Stomach smooth muscle (tissue), 2 donors: ENCODE measurements at regions not wholly inside any gene's neighbourhood (a gene's known extent, or its start where the extent isn't known, plus 50 kb on each side); places are given as distances from the start of the nearest gene placed in this dataset.
"Not testable (repeated sequence)": the region's sequence is repeated elsewhere in the genome, so short reads cannot be mapped to it uniquely, and the experiment has no call there.

Source experiments
- H3K27ac ChIP-seq: one replicate; pipeline ENCODE4 v1.7.0; 2013; ENCODE audit warnings: mild to moderate bottlenecking, low read length, inconsistent platforms
- H3K27me3 ChIP-seq, 2 donors: one replicate each; pipeline ENCODE4 v1.7.0; 2013; ENCODE audit warnings: low read length in 2 of 2; ENCODE audit not compliant: insufficient read depth in 2 of 2, control insufficient read depth in 1 of 2
- H3K36me3 ChIP-seq, 2 donors: one replicate each; pipeline ENCODE4 v1.7.0; 2013; ENCODE audit warnings: low read length in 2 of 2; ENCODE audit not compliant: control insufficient read depth in 2 of 2, insufficient read depth in 2 of 2
- H3K4me1 ChIP-seq: one replicate; pipeline ENCODE4 v1.7.0; 2013; ENCODE audit warnings: low read length; ENCODE audit not compliant: control insufficient read depth, insufficient read depth
- H3K4me3 ChIP-seq, 2 donors: one replicate each; pipeline ENCODE4 v1.7.0; 2013; ENCODE audit warnings: low read length in 2 of 2
- H3K9ac ChIP-seq, 2 donors: one replicate each; pipeline ENCODE4 v1.7.0; 2013; ENCODE audit warnings: low read length in 2 of 2, mild to moderate bottlenecking in 1 of 2
- H3K9me3 ChIP-seq, 2 donors: one replicate each; pipeline ENCODE4 v1.7.0; 2013; ENCODE audit warnings: low read length in 2 of 2; ENCODE audit not compliant: control insufficient read depth in 2 of 2
- donor health status: healthy.
- donor health status: Pancreatic carcinoma.

DNA sequence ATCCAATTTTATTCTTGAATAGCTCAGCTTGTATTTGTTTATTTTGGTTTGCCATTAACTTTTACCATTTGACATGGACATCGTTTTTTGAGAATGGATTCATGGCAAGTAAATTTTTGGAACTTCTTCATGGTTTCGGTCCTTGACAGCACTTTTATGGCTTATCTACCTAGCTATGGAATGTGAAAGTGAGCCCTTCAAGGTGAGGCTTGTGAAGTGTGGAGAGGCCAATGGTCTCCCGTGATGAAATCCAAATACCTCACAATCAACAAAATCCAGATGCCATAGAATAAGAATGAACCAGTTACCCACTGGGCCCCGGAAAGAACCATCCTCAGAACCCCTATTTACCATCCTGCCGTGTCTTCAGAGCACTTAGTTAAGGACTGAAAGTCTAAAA is 978.8 kb downstream of the FSCB start:
- Histone ChIP-seq H3K9ac (no peak overlapping the region), H3K4me1 (no peaks in the 10 kb centered on the region), H3K36me3 (no peaks in the 10 kb centered on the region), H3K4me3 (no peak overlapping the region), H3K27me3 (no peaks in the 10 kb centered on the region), H3K9me3 (no peaks in the 10 kb centered on the region), H3K27ac (no peak overlapping the region)

DNA sequence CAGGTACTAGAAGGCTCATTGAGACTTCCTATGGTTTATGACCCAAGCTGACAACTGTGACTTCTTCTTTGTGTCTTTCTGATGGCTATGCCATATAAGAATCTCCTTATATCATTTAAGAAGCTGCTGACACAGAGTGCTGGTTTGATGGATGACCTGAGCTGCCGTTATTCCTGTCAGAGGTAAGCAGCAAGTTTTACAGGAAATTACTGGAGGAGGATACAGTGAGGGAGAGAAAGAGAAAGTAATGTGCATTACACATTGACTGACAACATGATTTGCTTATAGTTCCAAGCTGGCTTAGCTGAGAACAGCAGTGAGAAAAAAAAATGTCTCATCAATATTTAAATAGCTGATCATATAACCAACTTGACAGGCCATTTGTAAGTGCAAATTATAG is 981.4 kb downstream of the FSCB start:
- no peaks in the 10 kb centered on the region for H3K27me3 ChIP-seq
- H3K4me1 ChIP-seq = no peaks in the 10 kb centered on the region
- H3K27ac ChIP-seq = no peak overlapping the region
- no peak overlapping the region for H3K4me3 ChIP-seq
- no peaks in the 10 kb centered on the region for H3K36me3 ChIP-seq
- no peaks in the 10 kb centered on the region for H3K9me3 ChIP-seq
- H3K9ac ChIP-seq = no peak overlapping the region

DNA sequence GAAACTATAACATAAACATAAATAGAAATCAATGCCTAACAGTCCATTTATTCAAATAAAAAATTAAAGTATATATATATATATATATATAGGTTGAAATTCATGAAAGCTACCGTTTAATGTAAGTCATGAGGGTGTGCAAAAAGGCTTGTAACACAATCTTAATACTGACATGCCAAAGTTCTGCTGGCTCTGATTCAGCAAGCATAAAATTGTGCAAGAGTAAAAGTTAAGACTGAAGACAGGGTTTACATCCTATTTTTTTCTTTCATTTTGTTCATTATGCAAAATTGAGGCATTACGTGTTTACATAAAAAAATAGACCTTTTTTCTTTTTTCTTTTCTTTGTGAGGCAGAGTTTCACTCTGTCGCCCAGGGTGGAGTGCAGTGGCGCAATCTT is 984.2 kb downstream of the FSCB start:
- no peaks in the 10 kb centered on the region for H3K36me3 ChIP-seq
- H3K9ac ChIP-seq = no peak overlapping the region
- H3K4me3 ChIP-seq = no peak overlapping the region
- no peaks in the 10 kb centered on the region for H3K27me3 ChIP-seq
- H3K27ac ChIP-seq = no peak overlapping the region
- no peaks in the 10 kb centered on the region for H3K4me1 ChIP-seq
- H3K9me3 ChIP-seq = no peaks in the 10 kb centered on the region

- no peaks in the 10 kb centered on the region for H3K4me1 ChIP-seq
- H3K4me3 ChIP-seq = no peak overlapping the region
- no peaks in the 10 kb centered on the region for H3K27me3 ChIP-seq
- no peak overlapping the region for H3K27ac ChIP-seq
- H3K9ac ChIP-seq = no peak overlapping the region
- no peaks in the 10 kb centered on the region for H3K36me3 ChIP-seq
- H3K9me3 ChIP-seq = no peaks in the 10 kb centered on the region
Measured at GRCh38 chr14:43522191-43522590, 984.9 kb downstream of the FSCB start.

GRCh38 chr14:43503508-43503907 is 1003.6 kb downstream of the FSCB start:
- Histone ChIP-seq H3K4me1 (no peaks in the 10 kb centered on the region), H3K27me3 (no peaks in the 10 kb centered on the region), H3K27ac (no peak overlapping the region), H3K36me3 (no peaks in the 10 kb centered on the region), H3K9ac (no peak overlapping the region), H3K9me3 (no peaks in the 10 kb centered on the region), H3K4me3 (no peak overlapping the region)

DNA sequence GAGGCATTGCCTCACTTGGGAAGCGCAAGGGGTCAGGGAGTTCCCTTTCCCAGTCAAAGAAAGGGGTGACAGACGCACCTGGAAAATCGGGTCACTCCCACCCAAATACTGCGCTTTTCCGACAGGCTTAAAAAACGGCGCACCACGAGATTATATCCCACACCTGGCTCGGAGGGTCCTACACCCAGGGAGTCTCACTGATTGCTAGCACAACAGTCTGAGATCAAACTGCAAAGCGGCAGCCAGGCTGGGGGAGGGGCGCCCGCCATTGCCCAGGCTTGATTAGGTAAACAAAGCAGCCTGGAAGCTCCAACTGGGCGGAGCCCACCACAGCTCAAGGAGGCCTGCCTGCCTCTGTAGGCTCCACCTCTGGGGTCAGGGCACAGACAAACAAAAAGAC is 1014.7 kb downstream of the FSCB start:
- not testable (repeated sequence) for H3K4me1 ChIP-seq, H3K9ac ChIP-seq, H3K36me3 ChIP-seq, H3K27ac ChIP-seq, H3K4me3 ChIP-seq, H3K9me3 ChIP-seq, H3K27me3 ChIP-seq

- Histone ChIP-seq H3K9ac (no peak overlapping the region), H3K27me3 (no peaks in the 10 kb centered on the region), H3K27ac (no peak overlapping the region), H3K4me3 (no peak overlapping the region), H3K9me3 (no peaks in the 10 kb centered on the region), H3K36me3 (no peaks in the 10 kb centered on the region), H3K4me1 (no peaks in the 10 kb centered on the region)
Measured at GRCh38 chr14:43483415-43483814, 1023.7 kb downstream of the FSCB start.

DNA sequence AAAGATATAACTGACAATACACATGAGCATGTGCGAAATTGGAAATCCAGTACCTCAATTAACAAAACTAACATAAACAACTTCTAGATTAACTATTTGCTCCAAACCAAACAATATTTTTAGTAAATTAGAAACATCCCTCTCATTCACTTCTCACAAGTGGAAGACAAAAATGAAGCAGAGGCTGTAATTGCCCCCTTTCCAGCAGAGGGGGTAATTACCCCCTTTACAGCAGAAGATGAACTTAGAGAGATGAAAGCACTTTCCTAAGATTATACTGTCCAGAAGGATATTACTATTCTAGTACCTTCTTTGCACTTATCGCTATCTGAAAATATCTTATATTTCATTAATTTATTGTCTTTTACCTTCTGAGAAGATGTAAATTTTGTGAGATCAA is 1025.2 kb downstream of the FSCB start:
- H3K27me3 ChIP-seq = no peaks in the 10 kb centered on the region
- no peak overlapping the region for H3K27ac ChIP-seq

DNA sequence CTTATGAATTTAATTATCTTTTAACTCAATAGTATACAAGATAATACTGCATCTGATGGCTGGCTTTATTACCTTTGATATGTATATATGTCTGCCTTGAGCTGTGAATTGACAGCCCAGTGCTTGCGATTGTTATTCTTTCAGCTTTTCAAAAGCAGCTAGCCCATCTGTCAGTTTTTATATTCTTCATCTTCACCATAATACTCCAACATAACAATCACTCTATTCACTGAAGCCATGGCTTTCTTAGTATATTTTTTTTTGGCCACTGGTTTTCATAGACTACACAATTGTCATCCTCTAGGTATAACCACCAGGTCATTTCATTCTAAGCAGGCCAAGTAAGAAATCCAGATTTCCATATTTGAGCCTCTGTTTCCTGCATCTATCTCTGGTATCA is 1026.1 kb downstream of the FSCB start:
- Histone ChIP-seq H3K36me3 (no peaks in the 10 kb centered on the region), H3K4me1 (no peaks in the 10 kb centered on the region), H3K27me3 (no peaks in the 10 kb centered on the region), H3K4me3 (no peak overlapping the region), H3K9ac (no peak overlapping the region), H3K27ac (no peak overlapping the region), H3K9me3 (no peaks in the 10 kb centered on the region)

More for the DNA sequence above, 1025.2 kb downstream of the FSCB start:
- no peak overlapping the region for H3K9ac ChIP-seq
- H3K36me3 ChIP-seq = no peaks in the 10 kb centered on the region
- H3K4me1 ChIP-seq = no peaks in the 10 kb centered on the region
- H3K9me3 ChIP-seq = no peaks in the 10 kb centered on the region
- no peak overlapping the region for H3K4me3 ChIP-seq

GRCh38 chr14:43479596-43480195 is 1027.4 kb downstream of the FSCB start:
- Histone ChIP-seq H3K9ac (no peak overlapping the region), H3K27me3 (no peaks in the 10 kb centered on the region), H3K4me1 (no peaks in the 10 kb centered on the region), H3K27ac (no peak overlapping the region), H3K9me3 (no peaks in the 10 kb centered on the region), H3K36me3 (no peaks in the 10 kb centered on the region), H3K4me3 (no peak overlapping the region)

DNA sequence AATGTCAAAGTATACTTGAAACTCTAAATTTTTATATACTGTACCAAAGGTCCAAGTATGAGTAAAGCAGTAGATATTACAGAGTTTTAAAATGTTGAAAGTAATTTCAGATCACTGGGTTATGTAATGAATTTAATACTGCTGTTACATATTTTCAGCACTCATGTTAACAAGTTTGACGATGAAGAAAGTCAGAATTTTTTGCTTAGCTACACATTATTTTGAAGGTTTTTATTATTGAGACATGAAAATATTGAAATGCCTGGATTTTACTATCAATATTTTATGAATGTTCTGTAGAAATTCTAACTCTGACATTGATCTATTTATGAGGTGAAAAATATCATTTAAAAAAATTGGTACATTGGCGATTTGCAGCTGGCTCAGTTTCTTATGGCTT is 1030.3 kb downstream of the FSCB start:
- no peak overlapping the region for H3K27ac ChIP-seq
- no peak overlapping the region for H3K4me3 ChIP-seq
- H3K9me3 ChIP-seq = no peaks in the 10 kb centered on the region
- H3K36me3 ChIP-seq = no peaks in the 10 kb centered on the region
- no peaks in the 10 kb centered on the region for H3K4me1 ChIP-seq
- H3K27me3 ChIP-seq = no peaks in the 10 kb centered on the region
- no peak overlapping the region for H3K9ac ChIP-seq
